HCT116 (cell line): ENCODE measurements at regions not wholly inside any gene's neighbourhood (a gene's known extent, or its start where the extent isn't known, plus 50 kb on each side); places are given as distances from the start of the nearest gene placed in this dataset.

ENCODE experiments used
- ATAC-seq: fragments of 200-7000 bp; cut with Tn5 transposase; 2 replicates; pipeline ENCODE4 v1.9.1; 2020; ENCODE audit warnings: mild to moderate bottlenecking, moderate library complexity
- BruUV-seq: library from RNA; stranded (reverse); fragments of 400-500 nt; replicated peaks from 2 replicates; lab custom pipeline; 2021; lab: Mats Ljungman, UMichigan
- CTCF ChIA-PET: fragments of 300-600 bp; sonication (Branson Sonifier 250); formaldehyde crosslinking; loops from one replicate; lab custom pipeline; 2021; ENCODE audit warnings: antibody characterized with exemption; lab: Charles Lee
- POLR2A ChIA-PET: fragments of 300-600, 350-600 bp; sonication (Branson Sonifier 250); formaldehyde crosslinking; loops from one replicate; lab custom pipeline; 2021; ENCODE audit warnings: antibody characterized with exemption; lab: Charles Lee
- RAD21 ChIA-PET, 2 experiments: fragments of 300-600 bp; sonication (Branson Sonifier 250); formaldehyde crosslinking; loops; one replicate each; lab custom pipeline; 2023; ENCODE audit warnings: low total read pairs in 2 of 2; ENCODE audit not compliant: uncharacterized antibody in 2 of 2, unreplicated experiment in 2 of 2, low non-redundant PET in 1 of 2; lab: Charles Lee
- DNase-seq: peaks from one replicate; pipeline ENCODE4 v3.0.0-alpha.2; 2010; ENCODE audit warnings: low read depth, low spot score
- H2AFZ ChIP-seq: fragments of 200-600 bp; shearing (Covaris generic), sonication (generic); 2 replicates; pipeline ENCODE4 v1.6.1; 2017; ENCODE audit warnings: low read depth, mixed run types, mixed read lengths, antibody characterized with exemption, low read length; ENCODE audit not compliant: poor library complexity, severe bottlenecking
- H3K27ac ChIP-seq: 2 replicates; pipeline ENCODE4 v1.5.1; 2012; ENCODE audit warnings: low read depth, low read length
- H3K27me3 ChIP-seq: fragments of 200-600 bp; sonication (generic); 2 replicates; pipeline ENCODE4 v1.6.1; 2016; ENCODE audit warnings: mixed run types, low read length, mixed read lengths; ENCODE audit not compliant: insufficient read depth
- H3K36me3 ChIP-seq, 2 experiments: fragments of 200-500 bp in 1 of 2; fragments of 200-600 bp in 1 of 2; sonication (Bioruptor generic) in 1 of 2; sonication (generic) in 1 of 2; 2 replicates each; pipeline versions ENCODE4 v1.5.1 to v1.6.1; 2014 to 2016; ENCODE audit warnings: low read length in 2 of 2, inconsistent platforms in 1 of 2, mixed read lengths in 1 of 2, mixed run types in 1 of 2; ENCODE audit not compliant: insufficient read depth in 2 of 2, control insufficient read depth in 1 of 2
- H3K4me1 ChIP-seq, 2 experiments: fragments of 200-600 bp in 1 of 2; sonication (generic) in 1 of 2; 2 replicates each; pipeline versions ENCODE4 v1.5.1 to v1.6.1; 2012 to 2017; ENCODE audit warnings: low read length in 2 of 2, inconsistent platforms in 1 of 2, mild to moderate bottlenecking in 1 of 2, mixed read lengths in 1 of 2, mixed run types in 1 of 2, moderate library complexity in 1 of 2; ENCODE audit not compliant: insufficient read depth in 2 of 2, control insufficient read depth in 1 of 2
- H3K4me2 ChIP-seq: fragments of 200-600 bp; sonication (generic); 2 replicates; pipeline ENCODE4 v1.6.1; 2017; ENCODE audit warnings: mixed run types, low read length, mixed read lengths
- H3K4me3 ChIP-seq, 2 experiments: fragments of 200-600 bp in 1 of 2; sonication (generic) in 1 of 2; replicated peaks in 1 of 2; 2 replicates each; pipeline ENCODE4 v1.5.1; 2011 to 2016; ENCODE audit warnings: low read length in 2 of 2, control low read depth in 1 of 2, low read depth in 1 of 2, mild to moderate bottlenecking in 1 of 2, mixed read lengths in 1 of 2, mixed run types in 1 of 2
- H3K79me2 ChIP-seq: fragments of 200-600 bp; sonication (generic); 2 replicates; pipeline ENCODE4 v1.6.1; 2017; ENCODE audit warnings: mild to moderate bottlenecking, mixed run types, low read length, moderate library complexity, mixed read lengths; ENCODE audit not compliant: insufficient read depth
- H3K9ac ChIP-seq: fragments of 200-600 bp; sonication (generic); 2 replicates; pipeline ENCODE4 v1.6.1; 2016; ENCODE audit warnings: low read length, mixed read lengths
- H3K9me2 ChIP-seq: fragments of 200-600 bp; sonication (generic), shearing (Covaris generic); 2 replicates; pipeline ENCODE4 v1.6.1; 2017; ENCODE audit warnings: mixed run types, mild to moderate bottlenecking, moderate library complexity; ENCODE audit not compliant: insufficient read depth
- H3K9me3 ChIP-seq, 2 experiments: fragments of 200-500 bp in 1 of 2; fragments of 200-600 bp in 1 of 2; sonication (Bioruptor generic) in 1 of 2; sonication (generic) in 1 of 2; 2 replicates each; pipeline ENCODE4 v1.6.1; 2014 to 2017; ENCODE audit warnings: low read length in 2 of 2, mixed read lengths in 2 of 2, inconsistent platforms in 1 of 2, low read depth in 1 of 2, mild to moderate bottlenecking in 1 of 2, mixed run types in 1 of 2, moderate library complexity in 1 of 2; ENCODE audit not compliant: control insufficient read depth in 1 of 2, insufficient read depth in 1 of 2
- H4K20me1 ChIP-seq: fragments of 200-600 bp; sonication (generic), shearing (Covaris generic); 2 replicates; pipeline ENCODE4 v1.6.1; 2017; ENCODE audit warnings: mixed run types, mild to moderate bottlenecking, moderate library complexity; ENCODE audit not compliant: insufficient read depth
- CBX3 ChIP-seq: IDR thresholded peaks from 2 replicates; pipeline ENCODE4 v1.6.1; 2012; ENCODE audit warnings: low read depth
- EZH2phosphoT487 ChIP-seq: fragments of 200-600 bp; IDR thresholded peaks from 2 replicates; pipeline ENCODE4 v1.6.1; 2018; ENCODE audit warnings: antibody characterized with exemption, borderline replicate concordance
- JUND ChIP-seq: IDR thresholded peaks from 2 replicates; pipeline ENCODE4 v1.6.1; 2012
- POLR2AphosphoS5 ChIP-seq: IDR thresholded peaks from 2 replicates; pipeline ENCODE4 v1.6.1; 2011; ENCODE audit warnings: mild to moderate bottlenecking, low read depth, low read length, moderate library complexity
- RAD21 ChIP-seq: IDR thresholded peaks from 2 replicates; pipeline ENCODE4 v1.6.1; 2012; ENCODE audit warnings: low read depth, mild to moderate bottlenecking
- YY1 ChIP-seq: IDR thresholded peaks from 2 replicates; pipeline ENCODE4 v1.6.1; 2011; ENCODE audit warnings: low read length, low read depth, moderate library complexity, mild to moderate bottlenecking; ENCODE audit not compliant: insufficient replicate concordance; ENCODE audit errors: extremely low read depth
- intact Hi-C: fragments of 100-400 bp; cut with micrococcal nuclease; formaldehyde crosslinking; loops from 2 replicates; pipeline ENCODE4 v1.10.0; 2022
- TF ChIP-seq, protein P1 (sequence below): IDR thresholded peaks from 2 replicates; pipeline ENCODE4 v1.6.1; 2012; ENCODE audit warnings: low read depth
- TF ChIP-seq, protein P2 (sequence below), 3 experiments: fragments of 200-600 bp in 1 of 3; sonication (generic) in 1 of 3; IDR thresholded peaks in 2 of 3; conservative IDR thresholded peaks in 1 of 3; 2 replicates each; pipeline ENCODE4 v1.5.1; 2012 to 2017; ENCODE audit warnings: low read depth in 2 of 3, low read length in 2 of 3, antibody characterized with exemption in 1 of 3, borderline replicate concordance in 1 of 3, control low read depth in 1 of 3, mild to moderate bottlenecking in 1 of 3, mixed read lengths in 1 of 3, mixed run types in 1 of 3, moderate library complexity in 1 of 3; ENCODE audit not compliant: insufficient read depth in 1 of 3

DNA sequence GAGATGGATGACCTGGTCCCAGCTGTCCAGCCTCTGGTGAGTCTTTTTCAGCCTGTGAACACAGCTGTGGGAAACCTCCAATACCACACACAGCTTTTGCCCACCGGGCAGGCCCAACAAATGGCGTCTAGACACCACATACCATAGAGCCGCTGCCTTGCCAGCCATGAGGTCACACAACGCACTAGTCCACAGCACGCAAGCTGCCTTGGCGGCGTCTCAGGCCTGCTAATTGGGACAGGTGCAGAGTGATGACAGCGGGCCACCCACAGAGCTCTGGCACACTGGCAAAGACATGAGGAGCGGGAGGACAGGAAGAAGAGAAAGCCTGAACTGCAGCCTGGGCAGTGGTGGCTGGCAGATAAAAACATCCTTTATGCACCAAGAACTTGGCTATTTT lies 125.5 kb downstream of the ADAMTS1 start:
- CTCF ChIA-PET = no interaction called here
- no peak for DNase-seq
- POLR2A ChIA-PET = no interaction called here

DNA sequence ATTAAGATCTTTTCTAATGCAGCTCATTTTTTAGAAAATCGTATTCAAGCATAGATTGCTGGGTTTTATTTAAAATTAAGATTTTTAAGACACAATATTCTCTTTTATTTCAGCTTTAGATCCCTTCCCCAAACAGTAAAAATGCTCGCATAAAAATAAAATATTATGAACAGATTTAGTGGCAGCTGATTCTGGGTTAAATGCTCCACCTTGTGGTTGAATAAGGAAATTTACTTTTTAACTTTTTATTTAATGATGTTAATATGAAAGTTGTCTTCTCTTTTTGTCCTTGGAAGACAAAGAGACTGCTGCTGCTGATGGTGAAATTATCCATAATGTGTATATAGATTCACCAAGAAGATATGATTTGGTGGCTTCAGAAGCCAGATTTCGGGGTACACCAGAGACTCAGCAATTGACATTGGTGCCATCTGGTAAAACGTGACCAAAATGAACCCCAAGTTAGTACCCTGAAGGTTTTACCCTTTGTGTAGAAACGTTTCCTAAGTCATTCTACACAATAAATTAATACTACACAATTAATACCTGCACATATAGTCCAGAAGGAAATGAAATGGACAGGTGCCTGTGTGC lies 128.0 kb downstream of the ADAMTS1 start:
- CTCF ChIA-PET = interaction anchor here (1.2 kb wide), 2 partner anchors 30 to 1109 kb away, joined by 3 to 4 read pairs; no protein-coding TSS in a partner anchor
- BruUV-seq = no TSS peak
- ATAC-seq (no peak), DNase-seq (no peak)
- intact Hi-C loops = loop anchor here (1.0 to 2.0 kb wide), 2 partner anchors 836 to 1108 kb away; no protein-coding TSS in a partner anchor
- H3K27ac ChIP-seq = no peak overlapping the region
- no peak overlapping the region for H2AFZ ChIP-seq
- no peaks in the 10 kb centered on the region for H4K20me1 ChIP-seq
- TF ChIP-seq, protein P1, sequence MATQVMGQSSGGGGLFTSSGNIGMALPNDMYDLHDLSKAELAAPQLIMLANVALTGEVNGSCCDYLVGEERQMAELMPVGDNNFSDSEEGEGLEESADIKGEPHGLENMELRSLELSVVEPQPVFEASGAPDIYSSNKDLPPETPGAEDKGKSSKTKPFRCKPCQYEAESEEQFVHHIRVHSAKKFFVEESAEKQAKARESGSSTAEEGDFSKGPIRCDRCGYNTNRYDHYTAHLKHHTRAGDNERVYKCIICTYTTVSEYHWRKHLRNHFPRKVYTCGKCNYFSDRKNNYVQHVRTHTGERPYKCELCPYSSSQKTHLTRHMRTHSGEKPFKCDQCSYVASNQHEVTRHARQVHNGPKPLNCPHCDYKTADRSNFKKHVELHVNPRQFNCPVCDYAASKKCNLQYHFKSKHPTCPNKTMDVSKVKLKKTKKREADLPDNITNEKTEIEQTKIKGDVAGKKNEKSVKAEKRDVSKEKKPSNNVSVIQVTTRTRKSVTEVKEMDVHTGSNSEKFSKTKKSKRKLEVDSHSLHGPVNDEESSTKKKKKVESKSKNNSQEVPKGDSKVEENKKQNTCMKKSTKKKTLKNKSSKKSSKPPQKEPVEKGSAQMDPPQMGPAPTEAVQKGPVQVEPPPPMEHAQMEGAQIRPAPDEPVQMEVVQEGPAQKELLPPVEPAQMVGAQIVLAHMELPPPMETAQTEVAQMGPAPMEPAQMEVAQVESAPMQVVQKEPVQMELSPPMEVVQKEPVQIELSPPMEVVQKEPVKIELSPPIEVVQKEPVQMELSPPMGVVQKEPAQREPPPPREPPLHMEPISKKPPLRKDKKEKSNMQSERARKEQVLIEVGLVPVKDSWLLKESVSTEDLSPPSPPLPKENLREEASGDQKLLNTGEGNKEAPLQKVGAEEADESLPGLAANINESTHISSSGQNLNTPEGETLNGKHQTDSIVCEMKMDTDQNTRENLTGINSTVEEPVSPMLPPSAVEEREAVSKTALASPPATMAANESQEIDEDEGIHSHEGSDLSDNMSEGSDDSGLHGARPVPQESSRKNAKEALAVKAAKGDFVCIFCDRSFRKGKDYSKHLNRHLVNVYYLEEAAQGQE = no peak
- no peak for TF ChIP-seq YY1
- TF ChIP-seq POLR2AphosphoS5 = no peak
- TF ChIP-seq RAD21 = peak; percentile 43
- no peak for TF ChIP-seq EZH2phosphoT487
- TF ChIP-seq, protein P2, sequence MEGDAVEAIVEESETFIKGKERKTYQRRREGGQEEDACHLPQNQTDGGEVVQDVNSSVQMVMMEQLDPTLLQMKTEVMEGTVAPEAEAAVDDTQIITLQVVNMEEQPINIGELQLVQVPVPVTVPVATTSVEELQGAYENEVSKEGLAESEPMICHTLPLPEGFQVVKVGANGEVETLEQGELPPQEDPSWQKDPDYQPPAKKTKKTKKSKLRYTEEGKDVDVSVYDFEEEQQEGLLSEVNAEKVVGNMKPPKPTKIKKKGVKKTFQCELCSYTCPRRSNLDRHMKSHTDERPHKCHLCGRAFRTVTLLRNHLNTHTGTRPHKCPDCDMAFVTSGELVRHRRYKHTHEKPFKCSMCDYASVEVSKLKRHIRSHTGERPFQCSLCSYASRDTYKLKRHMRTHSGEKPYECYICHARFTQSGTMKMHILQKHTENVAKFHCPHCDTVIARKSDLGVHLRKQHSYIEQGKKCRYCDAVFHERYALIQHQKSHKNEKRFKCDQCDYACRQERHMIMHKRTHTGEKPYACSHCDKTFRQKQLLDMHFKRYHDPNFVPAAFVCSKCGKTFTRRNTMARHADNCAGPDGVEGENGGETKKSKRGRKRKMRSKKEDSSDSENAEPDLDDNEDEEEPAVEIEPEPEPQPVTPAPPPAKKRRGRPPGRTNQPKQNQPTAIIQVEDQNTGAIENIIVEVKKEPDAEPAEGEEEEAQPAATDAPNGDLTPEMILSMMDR (IDR thresholded peaks at IDR 0.05 in 2 of 3, conservative IDR thresholded peaks at IDR 0.05 in 1 of 3; ENCODE audit: borderline replicate concordance in 1 of 3, insufficient read depth in 1 of 3, low read depth in 2 of 3, low read length in 2 of 3) = peak; percentile 9 to 57 (median 34); a peak in 4 of 6 replicates
- TF ChIP-seq JUND = no peak
- TF ChIP-seq CBX3 = no peak
- H3K79me2 ChIP-seq = no peaks in the 10 kb centered on the region
- H3K36me3 ChIP-seq = no peaks in the 10 kb centered on the region
- no peak overlapping the region for H3K9ac ChIP-seq
- H3K27me3 ChIP-seq = no peaks in the 10 kb centered on the region
- H3K4me2 ChIP-seq = no peak overlapping the region
- H3K9me2 ChIP-seq = no peaks in the 10 kb centered on the region
- POLR2A ChIA-PET = no interaction called here
- H3K4me1 ChIP-seq = no peaks in the 10 kb centered on the region
- RAD21 ChIA-PET = no interaction called here
- H3K4me3 ChIP-seq = no peak overlapping the region
- no peaks in the 10 kb centered on the region for H3K9me3 ChIP-seq

More for the DNA sequence above, 125.5 kb downstream of the ADAMTS1 start:
- H3K27ac ChIP-seq = no peak overlapping the region
- BruUV-seq = no TSS peak
- no peak for ATAC-seq
- no peak overlapping the region for H2AFZ ChIP-seq
- no peaks in the 10 kb centered on the region for H3K9me2 ChIP-seq
- no peak overlapping the region for H3K4me2 ChIP-seq
- intact Hi-C loops = no loop called here
- TF ChIP-seq, protein P2 (IDR thresholded peaks at IDR 0.05 in 2 of 3, conservative IDR thresholded peaks at IDR 0.05 in 1 of 3; ENCODE audit: borderline replicate concordance in 1 of 3, insufficient read depth in 1 of 3, low read depth in 2 of 3, low read length in 2 of 3) = no peak
- no peak for TF ChIP-seq POLR2AphosphoS5
- peaks cover 0 to 3% of the 10 kb centered on the region in 2 experiments; a peak in 1 of 4 replicates for H3K9me3 ChIP-seq
- RAD21 ChIA-PET = no interaction called here
- H3K79me2 ChIP-seq = no peaks in the 10 kb centered on the region
- H3K27me3 ChIP-seq = no peaks in the 10 kb centered on the region
- H3K36me3 ChIP-seq = no peaks in the 10 kb centered on the region
- no peak overlapping the region for H3K9ac ChIP-seq
- H3K4me3 ChIP-seq = no peak overlapping the region
- H3K4me1 ChIP-seq = no peaks in the 10 kb centered on the region
- no peaks in the 10 kb centered on the region for H4K20me1 ChIP-seq
